Ovary (tissue), 7 donors: ENCODE measurements at regions not wholly inside any gene's neighbourhood (a gene's known extent, or its start where the extent isn't known, plus 50 kb on each side); places are given as distances from the start of the nearest gene placed in this dataset.

Experiments
- DNase-seq, 5 donors: peaks; one replicate each; pipeline ENCODE4 v3.0.0-alpha.2; 2019 to 2020
- H3K27ac ChIP-seq, 2 donors: fragments of 200-600 bp; one replicate each; pipeline versions ENCODE4 v1.5.1 to v1.8.0; 2019 to 2022
- H3K27me3 ChIP-seq: fragments of 200-600 bp; one replicate; pipeline ENCODE4 v1.8.0; 2022
- H3K36me3 ChIP-seq: fragments of 200-600 bp; sonication (generic); one replicate; pipeline ENCODE4 v1.5.1; 2019
- H3K4me1 ChIP-seq: one replicate; pipeline ENCODE4 v1.8.1; 2013; ENCODE audit warnings: mild to moderate bottlenecking, moderate library complexity; ENCODE audit not compliant: insufficient read depth
- H3K4me3 ChIP-seq: fragments of 200-600 bp; sonication (generic); one replicate; pipeline ENCODE4 v1.5.1; 2017
- H3K9me3 ChIP-seq, 2 donors: fragments of 200-600 bp in 1 of 2; sonication (generic) in 1 of 2; one replicate each; pipeline versions ENCODE4 v1.5.1 to v1.8.1; 2013 to 2019; ENCODE audit warnings: mild to moderate bottlenecking in 1 of 2, moderate library complexity in 1 of 2
- EP300 ChIP-seq: sonication (generic); formaldehyde crosslinking; IDR thresholded peaks from one replicate; pipeline ENCODE4 v1.6.1; 2017; ENCODE audit warnings: antibody characterized with exemption
- POLR2A ChIP-seq: fragments of 450-650 bp; IDR thresholded peaks from one replicate; pipeline ENCODE4 v1.6.1; 2017; ENCODE audit warnings: antibody characterized with exemption, mild to moderate bottlenecking, moderate library complexity
- WGBS, 3 donors: extraction: QIAGEN DNeasy Blood & Tissue Kit in 1 of 3; methylation state at CpG; one replicate each; pipeline versions ENCODE4 v1.1.5 to v1.1.7; 2013 to 2017; 5-methylcytosine and 5-hydroxymethylcytosine counted together
- intact Hi-C, 4 donors: fragments of 100-400 bp; cut with DNase I; formaldehyde crosslinking; loops; one replicate each; pipeline versions ENCODE4 v1.11.0 to v1.15.1; 2022 to 2023
- TF ChIP-seq, protein P1 (sequence below), 3 donors: fragments of 450-650 bp in 2 of 3; fragments of 200-600 bp in 1 of 3; IDR thresholded peaks; one replicate each; pipeline versions ENCODE4 v1.5.1 to v1.8.0; 2016 to 2022; ENCODE audit warnings: antibody characterized with exemption in 3 of 3, mild to moderate bottlenecking in 1 of 3
- donor health status: DM: no; HTN: no; CAD: no; lungs with moderate emphysema.
- donor health status: DM: no; HTN: no; CAD: no.
- donor health status: Bipolar disorder and iron deficiency.
- donor health status: DM: no; HTN: no; CAD: no.
- donor health status: DM: yes; HTN: yes; CAD: no.

DNA sequence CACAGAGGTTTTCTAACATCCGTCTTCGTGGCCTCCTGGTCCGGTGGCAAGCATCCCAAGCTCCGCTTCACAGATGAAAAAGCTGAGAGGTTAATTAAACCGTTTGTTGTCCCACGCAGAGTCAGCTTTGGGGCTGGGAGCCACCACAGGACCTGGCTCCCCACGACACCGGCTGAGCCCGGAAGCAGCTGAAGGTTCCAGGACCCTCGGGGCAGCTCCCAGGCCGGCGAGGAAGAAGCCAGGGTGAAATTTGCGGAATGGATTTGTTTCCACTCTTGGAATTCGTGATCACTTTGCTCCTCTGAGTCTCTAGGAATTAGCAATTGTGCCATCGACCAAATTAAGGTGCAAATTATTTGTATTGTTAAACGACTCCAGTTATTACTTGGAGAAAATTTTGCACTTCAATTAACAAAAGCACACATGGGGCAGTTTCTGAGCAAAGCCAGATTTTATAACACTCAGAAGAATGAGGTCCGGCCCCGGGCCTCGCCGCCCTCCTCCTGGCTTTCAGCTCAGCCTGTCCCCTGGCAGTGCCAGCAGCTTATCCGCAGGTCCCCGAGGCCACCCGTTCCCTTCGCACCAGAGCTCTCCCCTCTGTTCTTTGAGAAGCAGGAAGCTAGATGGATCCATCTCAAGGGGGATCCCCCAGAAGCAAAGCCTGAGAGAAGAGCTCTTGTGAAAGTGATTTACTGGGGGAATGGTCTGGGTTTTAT, 69.1 kb downstream of the SIK1 start:
- Histone ChIP-seq H3K9me3 (no peaks in the 10 kb centered on the region), H3K27me3 (no peaks in the 10 kb centered on the region), H3K27ac (no peak overlapping the region), H3K36me3 (no peaks in the 10 kb centered on the region), H3K4me3 (no peak overlapping the region), H3K4me1 (peaks cover 8% of the 10 kb centered on the region)
- intact Hi-C loops = no loop called here
- WGBS, 3 donors = 86 to 88% (median 86%) methylated on average over 24 of the region's 24 CpGs
- TF ChIP-seq, protein P1, sequence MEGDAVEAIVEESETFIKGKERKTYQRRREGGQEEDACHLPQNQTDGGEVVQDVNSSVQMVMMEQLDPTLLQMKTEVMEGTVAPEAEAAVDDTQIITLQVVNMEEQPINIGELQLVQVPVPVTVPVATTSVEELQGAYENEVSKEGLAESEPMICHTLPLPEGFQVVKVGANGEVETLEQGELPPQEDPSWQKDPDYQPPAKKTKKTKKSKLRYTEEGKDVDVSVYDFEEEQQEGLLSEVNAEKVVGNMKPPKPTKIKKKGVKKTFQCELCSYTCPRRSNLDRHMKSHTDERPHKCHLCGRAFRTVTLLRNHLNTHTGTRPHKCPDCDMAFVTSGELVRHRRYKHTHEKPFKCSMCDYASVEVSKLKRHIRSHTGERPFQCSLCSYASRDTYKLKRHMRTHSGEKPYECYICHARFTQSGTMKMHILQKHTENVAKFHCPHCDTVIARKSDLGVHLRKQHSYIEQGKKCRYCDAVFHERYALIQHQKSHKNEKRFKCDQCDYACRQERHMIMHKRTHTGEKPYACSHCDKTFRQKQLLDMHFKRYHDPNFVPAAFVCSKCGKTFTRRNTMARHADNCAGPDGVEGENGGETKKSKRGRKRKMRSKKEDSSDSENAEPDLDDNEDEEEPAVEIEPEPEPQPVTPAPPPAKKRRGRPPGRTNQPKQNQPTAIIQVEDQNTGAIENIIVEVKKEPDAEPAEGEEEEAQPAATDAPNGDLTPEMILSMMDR (IDR thresholded peaks at IDR 0.05) = no peak
- TF ChIP-seq POLR2A (no peak), EP300 (no peak)
- peak in 1 of 5 donors; percentile 14 for DNase-seq

DNA sequence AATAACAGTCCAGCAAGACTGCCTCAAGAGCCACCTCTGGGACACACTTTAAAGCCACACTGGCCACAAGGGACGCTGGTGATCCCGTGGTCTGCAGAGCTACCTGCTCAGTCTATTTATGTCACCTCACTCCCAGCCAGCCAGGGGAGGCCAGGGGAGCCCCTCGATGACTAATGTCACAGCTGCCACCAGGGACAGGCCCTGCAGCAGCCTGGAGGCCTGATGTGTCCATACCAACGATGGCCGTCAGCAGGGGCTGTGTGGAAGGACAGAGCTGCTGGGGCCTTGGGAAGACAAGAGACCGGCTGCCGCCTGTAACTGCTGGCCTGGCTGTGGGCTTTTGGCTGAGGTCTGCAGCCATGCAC, 71.0 kb downstream of the SIK1 start:
- 82 to 86% (median 86%) methylated on average over 7 of the region's 7 CpGs for WGBS, 3 donors
- intact Hi-C loops = no loop called here

DNA sequence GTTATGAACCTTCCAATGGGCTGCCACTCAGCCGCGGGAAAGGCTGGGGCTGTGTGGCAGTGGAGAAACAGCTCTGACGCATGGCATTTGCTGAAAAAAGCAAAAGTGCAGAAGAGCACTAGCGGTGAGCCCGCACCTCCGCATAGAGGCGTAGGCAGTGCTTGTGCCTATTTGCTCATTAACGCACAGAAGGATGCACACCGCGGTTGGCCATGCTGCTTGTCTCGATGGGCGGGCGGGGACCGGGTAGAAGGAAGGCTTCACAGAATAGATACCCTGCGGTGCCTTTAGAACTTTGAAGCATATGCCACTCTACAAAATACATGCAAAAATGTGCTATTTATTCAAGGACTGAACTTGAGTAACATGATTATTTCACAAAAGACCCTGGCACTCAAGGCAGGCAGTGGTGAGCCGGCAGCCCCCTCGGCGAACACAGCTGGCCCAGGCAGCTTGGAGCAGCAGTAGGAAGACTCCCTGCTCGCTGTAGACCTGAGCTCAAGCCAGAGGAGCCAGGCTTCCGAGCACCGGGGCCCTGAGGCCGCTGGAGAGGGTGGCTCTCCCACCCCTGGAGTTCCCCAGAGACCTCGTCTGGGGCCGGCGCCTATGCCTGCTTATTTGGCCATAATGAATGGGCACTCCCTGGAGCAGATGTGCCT, 71.5 kb downstream of the SIK1 start:
- no peak overlapping the region for H3K27ac ChIP-seq
- H3K36me3 ChIP-seq = no peaks in the 10 kb centered on the region
- H3K4me3 ChIP-seq = no peak overlapping the region
- DNase-seq = no peak
- intact Hi-C loops = no loop called here
- WGBS, 3 donors = 81 to 86% (median 83%) methylated on average over 24 to 25 of the region's 25 CpGs
- TF ChIP-seq POLR2A (no peak), EP300 (no peak)
- H3K9me3 ChIP-seq = no peaks in the 10 kb centered on the region
- no peaks in the 10 kb centered on the region for H3K27me3 ChIP-seq
- H3K4me1 ChIP-seq = no peaks in the 10 kb centered on the region

More for the DNA sequence above, 71.0 kb downstream of the SIK1 start:
- H3K9me3 ChIP-seq = no peaks in the 10 kb centered on the region
- no peak overlapping the region for H3K4me3 ChIP-seq
- H3K27me3 ChIP-seq = no peaks in the 10 kb centered on the region
- H3K36me3 ChIP-seq = no peaks in the 10 kb centered on the region
- no peaks in the 10 kb centered on the region for H3K4me1 ChIP-seq
- TF ChIP-seq, protein P1 (IDR thresholded peaks at IDR 0.05) = no peak
- TF ChIP-seq EP300 (no peak), POLR2A (no peak)
- DNase-seq = peak in 1 of 5 donors; percentile 16
- no peak overlapping the region for H3K27ac ChIP-seq

DNA sequence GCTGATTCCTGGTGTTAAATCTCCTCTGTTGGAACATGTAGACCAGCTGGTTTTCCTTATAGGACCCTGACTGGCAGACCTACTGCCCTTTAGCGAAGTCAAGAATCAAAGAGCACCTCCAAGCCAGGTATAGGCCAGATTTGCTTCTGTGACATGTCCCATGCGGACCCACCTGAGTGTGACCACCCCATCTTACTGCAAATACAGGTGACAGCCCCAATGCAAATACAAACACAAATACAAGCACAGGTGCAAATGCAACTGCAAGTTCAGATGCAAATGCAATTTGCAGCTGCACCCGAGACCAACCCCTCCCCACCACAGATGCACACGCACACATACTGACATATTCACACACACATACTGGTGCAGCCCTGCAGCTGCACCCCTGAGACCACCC, 72.3 kb downstream of the SIK1 start:
- TF ChIP-seq, protein P1 (IDR thresholded peaks at IDR 0.05) = no peak
- no peak for TF ChIP-seq EP300
- no peak for TF ChIP-seq POLR2A
- Histone ChIP-seq H3K4me3 (no peak overlapping the region), H3K9me3 (no peaks in the 10 kb centered on the region), H3K27me3 (no peaks in the 10 kb centered on the region), H3K36me3 (no peaks in the 10 kb centered on the region), H3K4me1 (no peaks in the 10 kb centered on the region), H3K27ac (no peak overlapping the region)
- no peak for DNase-seq
- WGBS, 3 donors = 92 to 93% (median 93%) methylated on average over 4 of the region's 4 CpGs
- intact Hi-C loops = loop anchor here in 1 of 4 donors (5.0 kb wide), 1 partner anchor 288 kb away; no protein-coding TSS in a partner anchor

DNA sequence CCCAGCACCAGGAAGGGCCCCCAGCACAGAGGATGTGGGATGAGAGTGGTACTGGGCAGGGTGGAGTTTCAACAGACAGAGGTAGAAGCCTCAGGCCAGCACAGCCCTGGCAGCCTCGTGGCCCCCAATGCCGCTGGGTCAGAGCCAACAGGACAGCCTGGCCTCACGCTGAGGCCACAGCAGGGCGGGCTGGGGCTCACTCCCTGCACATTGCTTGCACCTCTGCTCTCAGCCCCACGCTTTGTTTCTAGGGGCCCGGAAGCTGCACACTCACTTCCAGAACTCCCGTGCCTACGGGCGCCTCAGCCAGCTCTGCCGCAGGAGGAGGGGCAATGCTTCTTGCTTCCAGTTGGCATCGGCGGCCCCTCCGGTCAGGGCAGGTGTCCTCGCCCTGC, 72.9 kb downstream of the SIK1 start:
- WGBS, 3 donors = 85 to 88% (median 87%) methylated on average over 14 of the region's 14 CpGs
- no peak overlapping the region for H3K27ac ChIP-seq
- no peaks in the 10 kb centered on the region for H3K27me3 ChIP-seq
- no peak overlapping the region for H3K4me3 ChIP-seq
- no peaks in the 10 kb centered on the region for H3K9me3 ChIP-seq
- intact Hi-C loops = loop anchor here in 1 of 4 donors (5.0 kb wide), 1 partner anchor 288 kb away; no protein-coding TSS in a partner anchor
- DNase-seq = no peak
- H3K36me3 ChIP-seq = no peaks in the 10 kb centered on the region
- TF ChIP-seq, protein P1 (IDR thresholded peaks at IDR 0.05) = no peak
- TF ChIP-seq EP300 (no peak), POLR2A (no peak)
- H3K4me1 ChIP-seq = no peaks in the 10 kb centered on the region
